Activated naive CD8-positive, alpha-beta T cell treated with anti-CD3 and anti-CD28 coated beads, Interleukin-2, amount 10 ng/mL, durations not matched to agents 7 days and 5 days (primary cell): ENCODE measurements at regions not wholly inside any gene's neighbourhood (a gene's known extent, or its start where the extent isn't known, plus 50 kb on each side); places are given as distances from the start of the nearest gene placed in this dataset.
"Not testable (repeated sequence)": the region's sequence is repeated elsewhere in the genome, so short reads cannot be mapped to it uniquely, and the experiment has no call there.

ENCODE experiments used
- ATAC-seq: fragments of 150-1000 bp; cut with Tn5 transposase; one replicate; pipeline ENCODE4 v1.10.0; 2021; ENCODE audit warnings: low read depth, moderate library complexity
- POLR2A ChIA-PET: fragments of 350-600 bp; sonication (Branson Sonifier 250); formaldehyde crosslinking; loops from one replicate; lab custom pipeline; 2021; ENCODE audit warnings: antibody characterized with exemption; lab: Charles Lee
- DNase-seq: peaks from one replicate; pipeline ENCODE4 v3.0.0; 2021
- H3K27ac Mint-ChIP-seq: one replicate; pipeline ENCODE4 v1.8.0; 2022; ENCODE audit warnings: mild to moderate bottlenecking, mixed read lengths
- H3K27me3 Mint-ChIP-seq: one replicate; pipeline ENCODE4 v1.8.0; 2022; ENCODE audit warnings: mild to moderate bottlenecking, moderate library complexity, mixed read lengths
- H3K36me3 Mint-ChIP-seq: one replicate; pipeline ENCODE4 v1.8.0; 2021; ENCODE audit warnings: mild to moderate bottlenecking, mixed read lengths
- H3K4me1 Mint-ChIP-seq: one replicate; pipeline ENCODE4 v1.8.0; 2021; ENCODE audit warnings: mixed read lengths
- H3K4me3 Mint-ChIP-seq: one replicate; pipeline ENCODE4 v1.8.0; 2022; ENCODE audit warnings: mild to moderate bottlenecking, moderate library complexity, mixed read lengths
- H3K9me3 Mint-ChIP-seq: one replicate; pipeline ENCODE4 v1.8.0; 2021; ENCODE audit warnings: mixed read lengths

DNA sequence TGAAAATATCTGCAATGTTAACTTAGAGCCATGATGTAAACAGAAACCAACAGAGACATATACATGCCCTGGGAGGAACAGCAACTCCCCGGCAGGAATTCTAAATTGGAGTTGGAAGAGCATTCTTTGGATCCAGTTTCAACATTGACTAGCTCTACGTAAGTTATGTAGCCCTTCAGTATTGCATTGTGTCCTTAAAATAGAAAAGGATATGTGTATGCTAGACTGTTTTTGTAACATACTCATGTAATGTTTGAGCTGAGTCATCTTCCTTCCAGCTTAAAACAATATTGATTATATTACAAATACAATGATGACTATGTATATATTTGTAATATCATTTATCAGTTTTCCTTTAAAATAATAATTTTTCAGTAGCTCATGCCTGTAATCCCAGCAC lies 1422.2 kb upstream of the PCDH20 start:
- Mint-ChIP-seq H3K4me1 (no peaks in the 10 kb centered on the region), H3K36me3 (no peaks in the 10 kb centered on the region), H3K27ac (no peak overlapping the region), H3K27me3 (no peaks in the 10 kb centered on the region), H3K9me3 (no peaks in the 10 kb centered on the region), H3K4me3 (no peak overlapping the region)
- POLR2A ChIA-PET = no interaction called here
- ATAC-seq = no peak
- DNase-seq = no peak

DNA sequence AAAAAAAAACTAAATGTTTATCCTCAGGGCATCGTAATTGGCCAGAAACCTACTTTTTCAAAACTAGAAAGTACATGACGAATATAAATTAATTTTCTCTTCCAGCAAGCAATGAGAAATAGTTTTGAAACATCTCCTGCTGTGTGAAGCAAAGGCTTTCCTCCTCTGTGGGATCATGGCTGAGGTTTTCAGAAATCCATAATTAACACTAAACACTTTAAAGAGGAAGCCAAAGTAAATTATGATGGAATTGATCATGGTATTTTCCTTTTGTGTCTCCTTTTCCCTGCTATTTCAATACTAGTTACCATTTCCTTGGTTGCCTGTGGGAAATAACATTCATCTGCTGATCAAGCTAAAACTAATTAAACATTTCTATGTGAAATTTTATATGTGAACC lies 1413.8 kb upstream of the PCDH20 start:
- Mint-ChIP-seq H3K4me1 (no peaks in the 10 kb centered on the region), H3K9me3 (no peaks in the 10 kb centered on the region), H3K4me3 (no peak overlapping the region), H3K36me3 (no peaks in the 10 kb centered on the region), H3K27ac (no peak overlapping the region), H3K27me3 (no peaks in the 10 kb centered on the region)
- POLR2A ChIA-PET = no interaction called here
- no peak for ATAC-seq
- no peak for DNase-seq

DNA sequence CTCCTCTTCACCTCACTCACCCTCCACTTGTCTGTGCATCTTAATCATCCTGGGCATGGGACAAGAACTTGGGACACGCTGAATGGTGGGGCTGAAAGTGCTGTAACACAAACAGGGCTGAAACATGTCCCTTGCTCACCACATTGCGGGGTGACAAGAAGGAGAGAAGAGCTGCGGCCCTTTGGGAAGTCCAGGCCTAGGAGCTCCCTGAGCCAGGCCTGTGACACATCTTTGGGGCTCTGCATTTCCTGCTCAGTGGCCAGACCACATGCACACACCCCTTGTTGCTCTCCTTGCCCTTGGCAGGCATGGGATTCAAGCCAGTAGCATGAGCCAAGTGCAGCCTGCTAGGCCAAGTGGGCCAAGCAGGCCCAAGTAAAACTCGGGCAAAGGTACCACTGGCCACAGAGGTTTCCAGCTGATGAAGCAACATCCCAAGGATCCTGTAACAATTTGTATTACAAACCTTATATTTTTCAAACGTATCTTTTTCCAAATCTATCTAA lies 1384.3 kb upstream of the PCDH20 start:
- Mint-ChIP-seq H3K36me3 (no peaks in the 10 kb centered on the region), H3K9me3 (peaks cover 3% of the 10 kb centered on the region), H3K4me3 (no peak overlapping the region), H3K27ac (no peak overlapping the region), H3K4me1 (no peaks in the 10 kb centered on the region), H3K27me3 (no peaks in the 10 kb centered on the region)
- ATAC-seq = no peak
- POLR2A ChIA-PET = no interaction called here
- no peak for DNase-seq

DNA sequence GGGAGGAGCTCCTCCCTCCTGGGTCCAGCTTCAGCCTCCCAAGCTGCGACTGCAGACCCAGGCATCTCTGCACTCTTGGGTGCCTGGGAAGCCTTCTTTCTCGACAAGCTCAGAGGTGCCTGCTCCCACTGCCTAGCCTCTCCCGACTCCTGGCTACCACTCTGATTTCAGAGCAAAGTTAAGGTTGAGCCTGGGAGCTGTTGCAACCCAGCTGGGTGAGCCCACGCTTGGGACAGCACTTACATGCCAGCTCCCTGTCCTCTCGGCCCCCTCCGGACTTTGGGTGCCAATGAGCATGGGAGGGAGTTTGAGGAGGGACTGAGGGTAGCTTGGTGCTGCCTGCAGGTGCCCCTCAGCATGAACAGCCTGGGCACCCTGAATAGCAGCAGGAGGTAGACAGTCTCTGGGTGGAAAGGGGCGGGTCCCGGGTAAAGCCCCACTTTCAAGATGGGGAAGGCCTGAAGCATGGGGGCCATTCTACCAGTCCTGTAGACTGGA lies 1383.4 kb upstream of the PCDH20 start:
- H3K36me3 Mint-ChIP-seq = no peaks in the 10 kb centered on the region
- H3K27ac Mint-ChIP-seq = no peak overlapping the region
- ATAC-seq (no peak), DNase-seq (no peak)
- H3K4me3 Mint-ChIP-seq = no peak overlapping the region
- no peaks in the 10 kb centered on the region for H3K4me1 Mint-ChIP-seq
- H3K9me3 Mint-ChIP-seq = peaks cover 3% of the 10 kb centered on the region
- no peaks in the 10 kb centered on the region for H3K27me3 Mint-ChIP-seq
- POLR2A ChIA-PET = no interaction called here

DNA sequence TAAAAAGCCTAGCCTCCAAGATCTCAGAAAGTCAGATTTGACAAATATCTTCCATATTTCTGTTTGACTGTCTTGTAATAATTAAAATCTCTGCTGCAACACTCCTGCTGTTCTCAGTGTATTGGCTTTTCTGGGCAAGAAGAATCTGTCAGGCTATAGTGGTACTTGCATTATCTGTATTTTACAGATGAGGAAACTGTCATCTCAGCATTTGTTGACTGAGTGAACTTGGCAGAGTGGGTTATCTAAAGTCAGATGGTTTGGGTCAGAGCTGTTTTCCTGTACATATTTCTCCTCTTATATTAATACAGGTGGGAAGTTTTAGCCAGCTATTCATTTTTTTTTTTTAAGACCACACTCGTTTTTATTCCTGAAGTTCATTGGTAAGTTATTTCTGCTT lies 1378.2 kb upstream of the PCDH20 start:
- POLR2A ChIA-PET = no interaction called here
- Mint-ChIP-seq H3K4me3 (no peak overlapping the region), H3K9me3 (no peaks in the 10 kb centered on the region), H3K27ac (no peak overlapping the region), H3K4me1 (no peaks in the 10 kb centered on the region), H3K27me3 (no peaks in the 10 kb centered on the region), H3K36me3 (no peaks in the 10 kb centered on the region)
- DNase-seq (no peak), ATAC-seq (no peak)

DNA sequence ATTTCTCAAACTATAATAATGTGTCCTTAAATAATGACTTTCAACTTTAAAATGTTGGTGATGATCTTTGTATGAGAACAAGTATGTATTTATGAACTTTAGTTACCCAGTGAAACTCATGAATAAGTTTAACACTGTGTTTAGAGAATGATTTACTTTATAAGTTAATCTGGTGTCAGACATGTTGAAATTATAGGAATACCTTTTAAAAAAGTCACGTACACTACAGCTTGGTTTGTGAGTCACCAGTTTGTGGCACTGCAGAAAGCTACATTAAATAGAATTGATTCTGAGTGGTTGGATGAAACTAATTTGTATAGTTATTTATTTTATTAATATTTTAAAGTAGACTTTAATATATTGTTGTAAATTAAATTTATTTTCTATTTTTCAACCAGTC lies 1366.2 kb upstream of the PCDH20 start:
- no peaks in the 10 kb centered on the region for H3K36me3 Mint-ChIP-seq
- ATAC-seq (no peak), DNase-seq (no peak)
- POLR2A ChIA-PET = no interaction called here
- H3K27ac Mint-ChIP-seq = no peak overlapping the region
- H3K27me3 Mint-ChIP-seq = no peaks in the 10 kb centered on the region
- peaks cover 5% of the 10 kb centered on the region for H3K9me3 Mint-ChIP-seq
- no peaks in the 10 kb centered on the region for H3K4me1 Mint-ChIP-seq
- H3K4me3 Mint-ChIP-seq = no peak overlapping the region

DNA sequence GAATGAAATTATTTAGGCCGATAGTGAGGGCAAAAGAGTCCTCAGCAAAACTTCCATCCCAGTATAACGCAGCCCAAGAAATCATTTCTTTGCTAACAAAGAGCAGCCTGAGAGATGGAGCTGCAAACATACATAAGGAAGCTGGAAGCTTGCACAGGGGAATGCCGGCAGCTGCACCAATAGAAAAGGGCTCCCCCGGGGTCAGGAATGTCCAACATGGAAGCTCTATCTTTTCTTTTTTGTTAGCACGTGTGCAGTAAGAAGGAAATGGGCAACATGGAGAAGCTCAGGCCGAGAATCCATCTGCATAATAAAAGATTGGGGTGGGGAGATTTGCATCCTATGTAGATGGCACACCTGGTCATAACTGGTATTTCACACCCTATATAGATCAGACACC lies 1363.5 kb upstream of the PCDH20 start:
- DNase-seq = no peak
- peaks cover 5% of the 10 kb centered on the region for H3K9me3 Mint-ChIP-seq
- no peak for ATAC-seq
- H3K4me3 Mint-ChIP-seq = no peak overlapping the region
- no peaks in the 10 kb centered on the region for H3K27me3 Mint-ChIP-seq
- H3K27ac Mint-ChIP-seq = no peak overlapping the region
- H3K4me1 Mint-ChIP-seq = no peaks in the 10 kb centered on the region
- H3K36me3 Mint-ChIP-seq = no peaks in the 10 kb centered on the region
- POLR2A ChIA-PET = no interaction called here

DNA sequence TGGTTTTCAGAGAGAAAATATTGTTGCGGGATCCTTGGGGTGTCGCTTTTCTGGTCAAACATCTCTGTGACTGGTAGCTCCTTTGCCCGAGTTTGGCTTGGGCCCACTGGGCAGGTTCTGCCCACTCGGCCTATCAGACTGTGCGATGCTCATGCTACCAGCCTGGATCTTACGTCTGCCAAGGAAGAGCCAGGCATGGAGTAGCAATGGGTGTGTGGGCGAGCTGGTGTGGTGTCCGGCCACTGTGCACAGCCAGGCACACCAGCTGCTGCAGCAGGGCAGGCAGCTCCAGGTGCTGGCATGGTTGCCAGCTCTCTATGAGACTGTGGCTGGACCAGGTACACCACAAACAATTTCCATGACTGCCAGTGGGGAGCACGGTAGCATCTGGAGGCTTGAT lies 1351.8 kb upstream of the PCDH20 start:
- Mint-ChIP-seq H3K9me3 (peaks cover 2% of the 10 kb centered on the region), H3K4me1 (no peaks in the 10 kb centered on the region), H3K27ac (no peak overlapping the region), H3K27me3 (no peaks in the 10 kb centered on the region), H3K4me3 (no peak overlapping the region), H3K36me3 (no peaks in the 10 kb centered on the region)
- POLR2A ChIA-PET = no interaction called here
- no peak for ATAC-seq
- DNase-seq = no peak

DNA sequence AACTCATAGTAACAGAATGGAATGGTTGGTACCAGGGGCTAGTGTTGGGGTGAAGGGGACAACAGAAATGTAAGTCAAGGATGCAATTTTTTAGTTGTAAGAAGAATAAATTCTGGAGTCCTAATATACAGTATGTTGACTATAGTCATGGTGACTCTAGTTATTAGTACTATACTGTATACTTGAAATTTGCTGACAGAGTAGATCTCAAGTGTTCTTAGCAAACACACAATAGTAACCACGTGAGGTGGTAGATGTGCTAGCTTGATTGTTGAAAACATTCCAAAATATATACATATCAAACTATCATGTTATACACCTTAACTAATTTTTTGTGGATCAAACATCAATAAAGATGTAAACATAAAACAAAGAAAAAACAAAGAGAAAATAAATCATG lies 1345.1 kb upstream of the PCDH20 start:
- POLR2A ChIA-PET = no interaction called here
- no peak for ATAC-seq
- H3K9me3 Mint-ChIP-seq = peaks cover 6% of the 10 kb centered on the region
- no peaks in the 10 kb centered on the region for H3K36me3 Mint-ChIP-seq
- H3K4me3 Mint-ChIP-seq = no peak overlapping the region
- DNase-seq = no peak
- H3K4me1 Mint-ChIP-seq = no peaks in the 10 kb centered on the region
- H3K27ac Mint-ChIP-seq = no peak overlapping the region
- no peaks in the 10 kb centered on the region for H3K27me3 Mint-ChIP-seq

DNA sequence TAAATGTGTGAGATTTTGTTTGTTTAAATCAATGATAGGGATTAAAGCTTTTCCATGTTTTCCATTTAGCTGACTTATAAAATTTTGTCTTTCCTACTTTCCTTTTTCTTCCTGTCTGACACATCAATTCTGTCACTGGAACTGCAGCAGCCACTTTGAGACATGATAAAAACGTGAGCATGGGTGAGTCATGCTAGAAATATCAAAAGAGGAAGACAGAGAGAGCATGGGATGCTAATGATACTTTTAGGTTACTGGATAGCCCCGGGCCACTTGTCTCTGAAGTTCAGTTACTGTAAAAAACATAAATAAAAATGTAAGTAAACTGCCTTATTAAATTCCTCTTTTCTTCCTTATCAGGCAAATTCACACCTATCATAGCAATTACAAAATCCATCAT lies 1332.0 kb upstream of the PCDH20 start:
- H3K4me3 Mint-ChIP-seq = no peak overlapping the region
- peaks cover 4% of the 10 kb centered on the region for H3K9me3 Mint-ChIP-seq
- no peaks in the 10 kb centered on the region for H3K4me1 Mint-ChIP-seq
- H3K27ac Mint-ChIP-seq = no peak overlapping the region
- ATAC-seq (no peak), DNase-seq (no peak)
- POLR2A ChIA-PET = no interaction called here
- no peaks in the 10 kb centered on the region for H3K36me3 Mint-ChIP-seq
- no peaks in the 10 kb centered on the region for H3K27me3 Mint-ChIP-seq

DNA sequence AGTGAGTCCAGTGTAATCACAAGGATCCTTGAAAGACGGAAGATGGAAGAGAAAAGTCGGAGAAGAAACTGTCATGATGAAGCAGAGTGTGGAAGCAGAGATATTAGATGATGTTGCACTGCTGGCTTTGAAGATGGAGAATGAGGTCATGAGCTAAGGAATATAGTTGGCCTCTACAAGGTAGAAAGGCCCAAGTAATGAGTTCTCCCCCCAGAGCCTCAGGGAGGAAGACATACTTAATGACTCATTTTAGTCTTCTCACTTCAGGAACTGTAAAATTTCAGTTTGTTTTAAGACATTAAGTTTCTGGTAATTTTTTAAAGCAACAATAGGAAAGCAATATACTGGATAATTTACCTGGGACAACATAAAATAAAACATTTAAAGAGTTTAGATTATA lies 1331.5 kb upstream of the PCDH20 start:
- Mint-ChIP-seq H3K27ac (no peak overlapping the region), H3K4me1 (no peaks in the 10 kb centered on the region), H3K36me3 (no peaks in the 10 kb centered on the region), H3K27me3 (no peaks in the 10 kb centered on the region), H3K4me3 (no peak overlapping the region), H3K9me3 (peaks cover 3% of the 10 kb centered on the region)
- POLR2A ChIA-PET = no interaction called here
- DNase-seq (no peak), ATAC-seq (no peak)

DNA sequence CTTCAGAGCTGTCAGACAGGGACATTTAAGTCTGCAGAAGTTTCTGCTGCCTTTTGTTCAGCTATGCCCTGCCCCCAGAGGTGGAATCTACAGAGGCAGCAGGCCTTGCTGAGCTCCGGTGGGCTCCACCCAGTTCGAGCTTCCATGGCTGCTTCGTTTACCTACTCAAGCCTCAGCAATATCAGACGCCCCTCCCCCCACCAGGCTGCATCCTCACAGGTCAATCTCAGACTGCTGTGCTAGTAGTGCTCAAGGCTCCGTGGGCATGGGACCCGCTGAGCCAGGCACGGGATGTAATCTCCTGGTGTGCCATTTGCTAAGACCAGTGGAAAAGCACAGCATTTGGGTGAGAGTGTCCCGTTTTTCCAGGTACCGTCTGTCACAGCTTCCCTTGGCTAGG lies 1314.1 kb upstream of the PCDH20 start:
- H3K4me3 Mint-ChIP-seq, H3K4me1 Mint-ChIP-seq, ATAC-seq, POLR2A ChIA-PET, H3K9me3 Mint-ChIP-seq, DNase-seq, H3K27me3 Mint-ChIP-seq, H3K36me3 Mint-ChIP-seq, H3K27ac Mint-ChIP-seq: not testable (repeated sequence)

DNA sequence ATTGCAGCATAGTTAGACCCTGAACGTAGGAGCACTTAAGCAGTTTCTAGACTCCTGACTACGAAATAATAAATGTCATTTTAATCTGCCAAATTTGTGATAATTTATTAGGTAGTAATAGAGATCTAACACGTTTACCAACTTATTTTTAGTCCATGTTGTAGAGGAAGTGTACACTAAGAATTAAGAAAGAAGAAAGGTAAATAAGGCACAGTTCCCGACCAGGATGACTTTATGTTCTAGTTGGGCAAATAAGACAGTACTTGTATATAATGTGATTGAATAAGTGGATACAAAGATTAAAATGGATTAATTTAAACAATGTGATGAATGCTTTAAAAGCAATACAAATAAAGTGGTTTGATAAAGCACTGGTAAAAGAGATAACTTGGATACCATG lies 1306.2 kb upstream of the PCDH20 start:
- no peaks in the 10 kb centered on the region for H3K27me3 Mint-ChIP-seq
- ATAC-seq (no peak), DNase-seq (no peak)
- POLR2A ChIA-PET = no interaction called here
- no peaks in the 10 kb centered on the region for H3K36me3 Mint-ChIP-seq
- peaks cover 1% of the 10 kb centered on the region for H3K9me3 Mint-ChIP-seq
- no peak overlapping the region for H3K4me3 Mint-ChIP-seq
- no peaks in the 10 kb centered on the region for H3K4me1 Mint-ChIP-seq
- no peak overlapping the region for H3K27ac Mint-ChIP-seq

DNA sequence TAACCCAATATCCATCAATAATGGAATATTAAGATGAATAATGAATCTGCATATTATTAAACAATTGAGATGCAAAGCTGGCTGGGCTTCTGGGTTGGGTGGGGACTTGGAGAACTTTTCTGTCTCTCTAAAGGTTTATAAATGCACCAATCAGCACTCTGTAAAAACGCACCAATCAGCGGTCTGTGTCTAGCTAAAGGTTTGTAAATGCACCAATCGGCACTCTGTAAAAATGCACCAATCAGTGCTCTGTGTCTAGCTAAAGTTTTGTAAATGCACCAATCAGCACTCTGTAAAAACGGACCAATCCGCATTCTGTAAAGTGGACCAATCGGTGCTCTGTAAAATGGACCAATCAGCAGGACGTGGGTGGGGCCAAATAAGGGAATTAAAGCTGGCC lies 1296.3 kb upstream of the PCDH20 start:
- H3K27ac Mint-ChIP-seq, ATAC-seq, DNase-seq, H3K9me3 Mint-ChIP-seq, H3K27me3 Mint-ChIP-seq, H3K4me1 Mint-ChIP-seq, H3K4me3 Mint-ChIP-seq, POLR2A ChIA-PET, H3K36me3 Mint-ChIP-seq: not testable (repeated sequence)

DNA sequence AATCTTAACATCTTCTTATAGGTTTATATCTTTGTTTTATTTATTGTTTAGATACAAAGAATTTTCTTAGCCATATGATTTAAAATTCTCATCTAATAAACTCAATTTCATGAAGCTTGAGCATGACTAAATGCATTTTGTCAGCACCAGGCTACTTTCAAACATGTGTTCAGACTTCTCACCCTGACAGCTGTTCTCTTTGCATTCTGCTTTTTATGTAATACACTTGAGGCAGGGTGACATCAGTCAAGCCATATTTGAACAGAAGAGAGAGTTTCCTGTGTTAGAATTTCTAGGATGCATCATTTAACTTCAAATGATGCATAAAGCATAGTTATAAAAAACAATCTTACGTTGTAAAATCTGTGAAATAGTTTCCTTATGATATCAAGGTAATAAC lies 1295.1 kb upstream of the PCDH20 start:
- POLR2A ChIA-PET = no interaction called here
- Mint-ChIP-seq H3K27ac (no peak overlapping the region), H3K4me3 (no peak overlapping the region), H3K4me1 (no peaks in the 10 kb centered on the region), H3K36me3 (no peaks in the 10 kb centered on the region), H3K9me3 (peaks cover 4% of the 10 kb centered on the region), H3K27me3 (no peaks in the 10 kb centered on the region)
- DNase-seq (no peak), ATAC-seq (no peak)
